Brain microvascular endothelial cell (primary cell): ENCODE measurements at regions not wholly inside any gene's neighbourhood (a gene's known extent, or its start where the extent isn't known, plus 50 kb on each side); places are given as distances from the start of the nearest gene placed in this dataset.

Source experiments
- DNase-seq: peaks from one replicate; pipeline ENCODE4 v3.0.0-alpha.2; 2020
- H3K27ac ChIP-seq: fragments of 250-450 bp; sonication (Bioruptor Pico); 2 replicates; pipeline ENCODE4 v1.5.1; 2020; ENCODE audit warnings: mild to moderate bottlenecking, moderate library complexity
- H3K27me3 ChIP-seq: fragments of 250-450 bp; sonication (Bioruptor Pico); replicated peaks from 2 replicates; pipeline ENCODE4 v1.5.1; 2020; ENCODE audit warnings: mild to moderate bottlenecking
- H3K36me3 ChIP-seq: fragments of 250-450 bp; sonication (Bioruptor Pico); replicated peaks from 2 replicates; pipeline ENCODE4 v1.5.1; 2020; ENCODE audit warnings: mild to moderate bottlenecking
- H3K4me3 ChIP-seq: 2 replicates; pipeline ENCODE4 v1.5.1; 2011; ENCODE audit warnings: low read depth, mild to moderate bottlenecking, control low read depth, low read length, moderate library complexity
- in situ Hi-C: cut with HindIII; loops from 2 replicates; pipeline ENCODE4 v1.10.0; 2017; ENCODE audit warnings: low sequenced_read_pairs, low pct_ligation_motif_present
- TF ChIP-seq, protein P1 (sequence below): IDR thresholded peaks from 2 replicates; pipeline ENCODE4 v1.5.1; 2011; ENCODE audit warnings: low read depth, mild to moderate bottlenecking, moderate library complexity, low read length, control low read depth, inconsistent platforms; ENCODE audit errors: missing control alignments

DNA sequence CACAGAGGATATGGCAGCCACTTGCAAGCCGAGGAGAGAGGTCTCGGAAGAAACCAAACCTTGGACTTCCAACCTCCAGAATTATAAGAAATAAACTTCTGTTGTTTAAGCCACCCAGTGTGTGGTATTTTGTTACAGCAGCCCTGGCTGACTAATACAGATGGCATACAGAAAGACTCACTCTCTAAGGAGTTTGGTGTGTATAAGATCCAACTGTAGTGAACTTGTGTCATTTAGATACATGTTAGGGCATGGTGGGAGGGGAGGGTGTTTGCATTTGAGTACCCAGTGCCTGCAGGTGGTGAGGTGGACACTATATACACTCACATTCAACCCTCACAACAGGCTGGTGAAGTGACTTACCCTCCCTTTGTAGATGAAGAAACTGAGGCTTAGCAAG, 233.2 kb upstream of the KLF3 start:
- Histone ChIP-seq H3K4me3 (no peak overlapping the region), H3K27me3 (no peaks in the 10 kb centered on the region), H3K27ac (no peak overlapping the region), H3K36me3 (no peaks in the 10 kb centered on the region)
- in situ Hi-C loops, result no loop called here
- no peak for DNase-seq
- TF ChIP-seq, protein P1, sequence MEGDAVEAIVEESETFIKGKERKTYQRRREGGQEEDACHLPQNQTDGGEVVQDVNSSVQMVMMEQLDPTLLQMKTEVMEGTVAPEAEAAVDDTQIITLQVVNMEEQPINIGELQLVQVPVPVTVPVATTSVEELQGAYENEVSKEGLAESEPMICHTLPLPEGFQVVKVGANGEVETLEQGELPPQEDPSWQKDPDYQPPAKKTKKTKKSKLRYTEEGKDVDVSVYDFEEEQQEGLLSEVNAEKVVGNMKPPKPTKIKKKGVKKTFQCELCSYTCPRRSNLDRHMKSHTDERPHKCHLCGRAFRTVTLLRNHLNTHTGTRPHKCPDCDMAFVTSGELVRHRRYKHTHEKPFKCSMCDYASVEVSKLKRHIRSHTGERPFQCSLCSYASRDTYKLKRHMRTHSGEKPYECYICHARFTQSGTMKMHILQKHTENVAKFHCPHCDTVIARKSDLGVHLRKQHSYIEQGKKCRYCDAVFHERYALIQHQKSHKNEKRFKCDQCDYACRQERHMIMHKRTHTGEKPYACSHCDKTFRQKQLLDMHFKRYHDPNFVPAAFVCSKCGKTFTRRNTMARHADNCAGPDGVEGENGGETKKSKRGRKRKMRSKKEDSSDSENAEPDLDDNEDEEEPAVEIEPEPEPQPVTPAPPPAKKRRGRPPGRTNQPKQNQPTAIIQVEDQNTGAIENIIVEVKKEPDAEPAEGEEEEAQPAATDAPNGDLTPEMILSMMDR, result no peak

DNA sequence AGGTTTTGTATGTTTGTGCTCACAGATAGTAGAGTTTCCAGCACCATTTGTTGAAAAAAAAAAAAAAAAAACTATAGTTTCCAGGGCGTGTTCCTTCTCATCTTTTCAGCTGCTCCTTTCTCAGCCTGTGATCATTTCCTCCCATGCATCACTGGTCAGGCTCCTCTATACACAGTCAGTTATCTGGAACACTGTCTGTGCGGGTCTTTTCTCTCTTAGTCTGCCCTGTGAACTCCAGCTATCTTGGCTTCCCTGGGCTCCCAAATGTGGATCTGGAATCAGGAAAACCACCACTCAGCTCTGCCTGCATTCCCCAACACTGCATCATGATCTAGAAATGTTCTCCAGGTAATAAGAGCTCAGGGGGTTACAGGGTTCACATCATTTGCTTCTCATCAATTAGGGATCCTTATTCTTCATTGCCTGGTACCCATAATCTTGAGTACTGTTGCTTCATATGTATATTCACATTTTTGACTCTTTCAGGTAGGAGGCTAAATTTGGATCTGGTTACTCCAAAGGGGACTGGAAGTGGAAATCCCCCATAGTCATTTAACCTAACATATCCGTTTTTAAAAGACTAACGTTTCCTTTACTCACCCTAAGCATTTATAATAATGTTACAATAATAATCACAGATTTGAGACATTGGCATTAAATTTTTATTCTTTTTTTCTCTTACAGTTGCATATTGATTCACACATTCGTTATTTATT, 221.8 kb upstream of the KLF3 start:
- Histone ChIP-seq H3K27ac (no peak overlapping the region), H3K36me3 (no peaks in the 10 kb centered on the region), H3K27me3 (no peaks in the 10 kb centered on the region), H3K4me3 (no peak overlapping the region)
- in situ Hi-C loops, result no loop called here
- TF ChIP-seq, protein P1, result no peak
- no peak for DNase-seq

DNA sequence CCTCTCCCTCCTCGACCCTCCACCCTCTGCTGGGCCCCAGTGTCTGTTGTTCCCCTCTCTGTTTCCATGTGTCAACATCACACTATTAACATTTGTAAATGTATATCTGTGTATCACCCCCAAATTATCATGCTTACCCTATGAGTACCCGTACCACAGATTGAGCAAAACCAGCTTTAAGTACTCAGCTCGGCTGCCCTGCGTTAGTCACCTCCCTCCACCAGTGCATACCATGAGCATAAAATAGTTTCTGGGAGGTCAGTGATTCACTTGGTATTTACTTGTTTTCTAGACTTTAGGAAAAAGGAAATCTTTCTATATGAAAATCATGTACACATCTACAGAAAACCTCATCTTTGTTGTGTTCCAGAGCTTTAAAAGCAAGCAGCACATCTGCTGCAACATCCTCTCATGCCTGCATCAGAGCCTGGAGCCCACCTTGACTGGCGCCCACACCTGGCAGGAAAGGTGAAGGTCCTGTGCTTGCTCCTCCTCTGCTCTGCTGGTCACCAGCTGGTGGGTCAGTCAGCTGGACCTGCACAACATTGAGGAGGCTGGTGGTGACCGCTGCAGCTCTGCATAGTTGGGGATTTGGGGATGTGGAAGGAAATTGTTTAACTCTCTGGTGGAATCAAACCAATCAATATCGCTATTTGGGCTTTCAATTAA, 214.4 kb upstream of the KLF3 start:
- TF ChIP-seq, protein P1, result no peak
- H3K27me3 ChIP-seq, result no peaks in the 10 kb centered on the region
- no peak overlapping the region for H3K4me3 ChIP-seq
- H3K27ac ChIP-seq, result no peak overlapping the region
- in situ Hi-C loops, result no loop called here
- no peak for DNase-seq
- H3K36me3 ChIP-seq, result no peaks in the 10 kb centered on the region

DNA sequence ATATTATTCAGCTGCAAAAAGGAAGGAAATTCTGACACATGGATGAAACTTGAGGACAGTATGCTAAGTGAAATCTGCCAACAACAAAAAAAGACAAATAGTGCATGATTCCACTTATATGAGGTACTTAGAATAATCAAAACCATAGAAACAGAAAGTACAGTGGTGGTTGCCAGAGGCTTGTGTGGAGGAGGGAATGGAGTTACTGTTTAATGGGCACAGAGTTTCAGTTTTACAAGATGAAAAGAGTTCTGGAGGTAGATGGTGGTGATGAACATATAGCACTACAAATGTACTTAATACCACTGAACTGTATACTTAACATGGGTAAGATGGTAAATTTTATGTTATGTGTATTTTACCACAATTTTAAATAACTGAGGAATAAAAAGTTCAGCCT, 212.0 kb upstream of the KLF3 start:
- Histone ChIP-seq H3K27me3 (no peaks in the 10 kb centered on the region), H3K27ac (no peak overlapping the region), H3K36me3 (no peaks in the 10 kb centered on the region), H3K4me3 (no peak overlapping the region)
- TF ChIP-seq, protein P1, result no peak
- in situ Hi-C loops, result no loop called here
- DNase-seq, result no peak

DNA sequence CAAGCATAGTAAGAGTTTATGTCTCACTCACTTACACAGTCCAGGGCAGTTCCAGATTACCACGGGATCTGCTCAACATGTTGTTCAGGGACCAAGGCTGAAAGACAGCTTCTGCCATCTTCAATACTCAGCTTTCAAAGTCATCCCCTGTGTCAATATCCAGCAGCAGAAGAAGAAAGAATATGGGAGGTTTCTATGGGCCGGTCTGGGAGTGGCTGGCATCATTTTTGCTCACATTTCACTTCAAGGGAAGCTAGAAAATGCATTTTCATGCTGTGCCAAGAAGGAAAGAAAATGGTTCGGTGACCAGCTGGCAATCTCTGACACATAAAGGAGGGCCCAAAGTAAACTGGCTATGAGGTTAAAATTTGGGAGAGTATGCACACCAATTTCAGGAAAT, 211.5 kb upstream of the KLF3 start:
- H3K27me3 ChIP-seq, result no peaks in the 10 kb centered on the region
- H3K4me3 ChIP-seq, result no peak overlapping the region
- TF ChIP-seq, protein P1, result no peak
- H3K27ac ChIP-seq, result no peak overlapping the region
- no peak for DNase-seq
- in situ Hi-C loops, result no loop called here
- no peaks in the 10 kb centered on the region for H3K36me3 ChIP-seq
